OCI-LY7 (cell line): ENCODE measurements at regions not wholly inside any gene's neighbourhood (a gene's known extent, or its start where the extent isn't known, plus 50 kb on each side); places are given as distances from the start of the nearest gene placed in this dataset.
A peak's percentile ranks its signal among the peaks of the same experiment; 100 is the strongest.

ENCODE experiments used
- BruUV-seq: library from RNA; stranded (reverse); fragments of 400-500 nt; replicated peaks from 2 replicates; lab custom pipeline; 2021; lab: Mats Ljungman, UMichigan
- CTCF ChIA-PET: fragments of 300-600 bp; sonication (Branson Sonifier 250); formaldehyde crosslinking; loops from one replicate; lab custom pipeline; 2022; ENCODE audit warnings: antibody characterized with exemption; ENCODE audit not compliant: unreplicated experiment; lab: Charles Lee
- POLR2A ChIA-PET: fragments of 300-600 bp; sonication (Branson Sonifier 250); formaldehyde crosslinking; loops from one replicate; lab custom pipeline; 2022; ENCODE audit warnings: antibody characterized with exemption; lab: Charles Lee
- DNase-seq: peaks from one replicate; pipeline ENCODE4 v3.0.0-alpha.2; 2015; ENCODE audit warnings: low spot score
- H2AFZ ChIP-seq: fragments of 200-600 bp; sonication (generic), shearing (Covaris generic); 2 replicates; pipeline ENCODE4 v1.6.1; 2014; ENCODE audit warnings: mild to moderate bottlenecking, antibody characterized with exemption, low read length, moderate library complexity
- H3K27ac ChIP-seq: fragments of 200-600 bp; sonication (generic); 2 replicates; pipeline ENCODE4 v1.5.1; 2014; ENCODE audit warnings: mixed run types, low read depth, mild to moderate bottlenecking, moderate library complexity, low read length, inconsistent platforms; ENCODE audit not compliant: poor library complexity, severe bottlenecking
- H3K36me3 ChIP-seq: fragments of 200-600 bp; sonication (generic); 2 replicates; pipeline ENCODE4 v1.6.1; 2014; ENCODE audit warnings: mild to moderate bottlenecking, antibody characterized with exemption, low read length, moderate library complexity, mixed read lengths; ENCODE audit not compliant: insufficient read depth
- H3K4me1 ChIP-seq: fragments of 200-600 bp; sonication (generic); 2 replicates; pipeline ENCODE4 v1.5.1; 2014; ENCODE audit warnings: mild to moderate bottlenecking, low read length; ENCODE audit not compliant: insufficient read depth, poor library complexity, severe bottlenecking
- H3K4me2 ChIP-seq: fragments of 200-600 bp; sonication (generic); 2 replicates; pipeline ENCODE4 v1.6.1; 2014; ENCODE audit warnings: mild to moderate bottlenecking, low read length
- H3K4me3 ChIP-seq: fragments of 200-600 bp; sonication (generic); 2 replicates; pipeline ENCODE4 v1.5.1; 2014; ENCODE audit warnings: mild to moderate bottlenecking, low read depth, low read length; ENCODE audit not compliant: poor library complexity, severe bottlenecking
- H3K79me2 ChIP-seq: fragments of 200-600 bp; sonication (generic); 2 replicates; pipeline ENCODE4 v1.6.1; 2016; ENCODE audit warnings: low read depth, mild to moderate bottlenecking, low read length, moderate library complexity, mixed read lengths; ENCODE audit not compliant: insufficient read depth
- H3K9me2 ChIP-seq: fragments of 200-600 bp; sonication (generic); 2 replicates; pipeline ENCODE4 v1.6.1; 2016; ENCODE audit warnings: mild to moderate bottlenecking, low read length, mixed read lengths; ENCODE audit not compliant: insufficient read depth
- H3K9me3 ChIP-seq: fragments of 200-600 bp; sonication (generic); 2 replicates; pipeline ENCODE4 v1.6.1; 2014; ENCODE audit warnings: mild to moderate bottlenecking, mixed run types, low read length, mixed read lengths
- H4K20me1 ChIP-seq: fragments of 200-600 bp; sonication (generic); 2 replicates; pipeline ENCODE4 v1.6.1; 2014; ENCODE audit warnings: mild to moderate bottlenecking, antibody characterized with exemption, low read length, moderate library complexity, mixed read lengths; ENCODE audit not compliant: insufficient read depth
- EZH2phosphoT487 ChIP-seq: fragments of 200-600 bp; sonication (generic); IDR thresholded peaks from 2 replicates; pipeline ENCODE4 v1.6.1; 2018; ENCODE audit warnings: low read depth, borderline replicate concordance, mild to moderate bottlenecking, mixed run types, antibody characterized with exemption, low read length, moderate library complexity, mixed read lengths
- intact Hi-C: fragments of 100-400 bp; cut with micrococcal nuclease; formaldehyde crosslinking; loops from one replicate; pipeline ENCODE4 v1.10.0; 2022; ENCODE audit not compliant: unreplicated experiment
- TF ChIP-seq, protein P1 (sequence below): fragments of 200-600 bp; sonication (generic); conservative IDR thresholded peaks from 2 replicates; pipeline ENCODE4 v1.5.1; 2014; ENCODE audit warnings: mild to moderate bottlenecking, antibody characterized with exemption, low read length, moderate library complexity, mixed read lengths

DNA sequence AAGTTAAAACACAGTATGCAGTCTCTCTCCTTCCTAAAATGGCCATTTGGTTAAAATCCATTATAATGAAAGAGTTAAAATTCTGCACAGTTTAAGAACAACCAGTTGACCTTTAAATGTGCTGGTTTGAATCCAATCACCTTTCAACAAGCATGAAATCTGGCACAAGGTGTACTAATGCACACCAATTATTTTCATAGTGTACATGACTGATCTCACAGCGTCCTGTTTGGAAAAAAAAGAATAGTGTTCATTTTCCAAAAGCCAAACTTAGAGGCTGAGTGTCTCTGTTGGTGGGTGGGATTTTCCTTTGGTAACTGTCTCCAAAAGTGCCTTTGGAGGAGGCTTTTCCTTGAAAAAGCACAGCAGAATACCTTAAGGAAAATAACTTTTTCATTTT is 180.6 kb downstream of the DEPDC1B start:
- no peaks in the 10 kb centered on the region for H3K9me2 ChIP-seq
- no peak overlapping the region for H3K4me3 ChIP-seq
- no peak for DNase-seq
- no peaks in the 10 kb centered on the region for H3K36me3 ChIP-seq
- BruUV-seq = no TSS peak
- no peaks in the 10 kb centered on the region for H3K79me2 ChIP-seq
- ChIA-PET CTCF (no interaction called here), POLR2A (no interaction called here)
- no peak overlapping the region for H3K27ac ChIP-seq
- H3K4me1 ChIP-seq = peaks cover 33% of the 10 kb centered on the region
- no peaks in the 10 kb centered on the region for H4K20me1 ChIP-seq
- intact Hi-C loops = no loop called here
- no peaks in the 10 kb centered on the region for H3K9me3 ChIP-seq
- peak overlapping the region; percentile 83; the same call in 1 of the 2 replicates for H3K4me2 ChIP-seq
- TF ChIP-seq, protein P1, sequence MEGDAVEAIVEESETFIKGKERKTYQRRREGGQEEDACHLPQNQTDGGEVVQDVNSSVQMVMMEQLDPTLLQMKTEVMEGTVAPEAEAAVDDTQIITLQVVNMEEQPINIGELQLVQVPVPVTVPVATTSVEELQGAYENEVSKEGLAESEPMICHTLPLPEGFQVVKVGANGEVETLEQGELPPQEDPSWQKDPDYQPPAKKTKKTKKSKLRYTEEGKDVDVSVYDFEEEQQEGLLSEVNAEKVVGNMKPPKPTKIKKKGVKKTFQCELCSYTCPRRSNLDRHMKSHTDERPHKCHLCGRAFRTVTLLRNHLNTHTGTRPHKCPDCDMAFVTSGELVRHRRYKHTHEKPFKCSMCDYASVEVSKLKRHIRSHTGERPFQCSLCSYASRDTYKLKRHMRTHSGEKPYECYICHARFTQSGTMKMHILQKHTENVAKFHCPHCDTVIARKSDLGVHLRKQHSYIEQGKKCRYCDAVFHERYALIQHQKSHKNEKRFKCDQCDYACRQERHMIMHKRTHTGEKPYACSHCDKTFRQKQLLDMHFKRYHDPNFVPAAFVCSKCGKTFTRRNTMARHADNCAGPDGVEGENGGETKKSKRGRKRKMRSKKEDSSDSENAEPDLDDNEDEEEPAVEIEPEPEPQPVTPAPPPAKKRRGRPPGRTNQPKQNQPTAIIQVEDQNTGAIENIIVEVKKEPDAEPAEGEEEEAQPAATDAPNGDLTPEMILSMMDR = no peak
- TF ChIP-seq EZH2phosphoT487 = no peak
- no peak overlapping the region for H2AFZ ChIP-seq

DNA sequence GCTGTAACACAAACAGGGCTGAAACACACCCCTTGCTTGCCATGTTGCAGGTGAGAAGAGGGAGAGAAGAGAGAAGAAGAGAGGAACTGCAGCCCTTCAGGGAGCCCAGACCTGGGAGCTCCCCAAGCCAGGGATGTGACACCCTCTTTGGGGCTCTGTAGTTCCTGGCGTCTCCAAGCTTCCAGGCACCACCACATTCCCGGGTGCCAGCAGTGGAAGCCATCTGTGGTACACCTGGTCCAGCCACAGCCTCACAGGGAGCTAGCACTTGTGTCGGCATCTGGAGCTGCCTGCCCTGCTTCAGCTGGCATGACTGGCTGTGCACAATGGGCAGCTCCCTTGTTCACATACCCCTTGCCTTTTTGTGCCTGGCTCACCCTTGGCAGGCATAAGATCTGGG is 182.1 kb downstream of the DEPDC1B start:
- Histone ChIP-seq H3K9me3 (no peaks in the 10 kb centered on the region), H3K4me2 (no peak overlapping the region), H3K27ac (no peak overlapping the region), H3K4me3 (no peak overlapping the region), H2AFZ (no peak overlapping the region), H4K20me1 (no peaks in the 10 kb centered on the region), H3K4me1 (peaks cover 25% of the 10 kb centered on the region), H3K36me3 (no peaks in the 10 kb centered on the region), H3K79me2 (no peaks in the 10 kb centered on the region), H3K9me2 (no peaks in the 10 kb centered on the region)
- ChIA-PET CTCF (no interaction called here), POLR2A (interaction anchor here (1.1 kb wide), 1 partner anchor 22 kb away, joined by 3 read pairs; no protein-coding TSS in a partner anchor)
- no TSS peak for BruUV-seq
- intact Hi-C loops = no loop called here
- DNase-seq = no peak
- TF ChIP-seq, protein P1 = no peak
- no peak for TF ChIP-seq EZH2phosphoT487

DNA sequence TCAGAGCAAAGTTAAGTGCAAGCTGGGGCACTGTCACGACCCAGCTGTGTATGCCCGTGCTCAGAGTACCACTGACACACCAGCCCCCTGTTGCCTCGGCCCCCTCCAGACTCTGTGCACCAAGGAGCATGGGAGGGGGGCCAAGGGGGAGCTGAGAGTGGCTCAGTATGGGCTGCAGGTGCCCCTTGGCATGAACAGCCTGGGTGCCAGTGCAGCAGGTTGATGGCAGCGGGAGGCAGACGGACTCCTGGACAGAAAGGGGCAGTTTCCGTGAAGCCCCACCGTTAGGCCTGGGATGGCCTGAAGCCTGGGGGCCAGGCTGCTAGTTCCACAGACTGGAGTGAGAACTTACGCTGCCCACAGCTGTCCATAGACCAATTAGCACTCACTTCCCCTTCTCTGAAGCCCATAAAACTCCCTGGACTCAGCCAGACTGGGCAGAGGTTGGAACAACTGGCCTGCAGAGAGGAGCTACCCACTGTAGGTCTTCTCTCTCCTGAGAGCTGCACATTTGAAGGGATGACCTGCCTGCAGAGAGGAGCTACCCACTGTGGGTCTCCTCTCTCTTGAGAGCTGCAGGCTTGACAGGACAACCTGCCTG is 182.8 kb downstream of the DEPDC1B start:
- no peak for TF ChIP-seq EZH2phosphoT487
- H3K4me1 ChIP-seq = peaks cover 19% of the 10 kb centered on the region
- H3K9me3 ChIP-seq = no peaks in the 10 kb centered on the region
- no peaks in the 10 kb centered on the region for H4K20me1 ChIP-seq
- H3K4me3 ChIP-seq = no peak overlapping the region
- no peak overlapping the region for H3K4me2 ChIP-seq
- H3K9me2 ChIP-seq = no peaks in the 10 kb centered on the region
- no TSS peak for BruUV-seq
- no peaks in the 10 kb centered on the region for H3K36me3 ChIP-seq
- H3K27ac ChIP-seq = no peak overlapping the region
- H2AFZ ChIP-seq = no peak overlapping the region
- no peaks in the 10 kb centered on the region for H3K79me2 ChIP-seq
- POLR2A ChIA-PET = interaction anchor here (1.1 kb wide), 1 partner anchor 21 kb away, joined by 3 read pairs; no protein-coding TSS in a partner anchor
- intact Hi-C loops = no loop called here
- no peak for DNase-seq
- CTCF ChIA-PET = no interaction called here
